ENCODE measurements at regions not wholly inside any gene's neighbourhood (a gene's known extent, or its start where the extent isn't known, plus 50 kb on each side); places are given as distances from the start of the nearest gene placed in this dataset.

GRCh38 chr17:56000411-56000810, 152.9 kb upstream of the ANKFN1 start:
- TF ChIP-seq, protein P1, sequence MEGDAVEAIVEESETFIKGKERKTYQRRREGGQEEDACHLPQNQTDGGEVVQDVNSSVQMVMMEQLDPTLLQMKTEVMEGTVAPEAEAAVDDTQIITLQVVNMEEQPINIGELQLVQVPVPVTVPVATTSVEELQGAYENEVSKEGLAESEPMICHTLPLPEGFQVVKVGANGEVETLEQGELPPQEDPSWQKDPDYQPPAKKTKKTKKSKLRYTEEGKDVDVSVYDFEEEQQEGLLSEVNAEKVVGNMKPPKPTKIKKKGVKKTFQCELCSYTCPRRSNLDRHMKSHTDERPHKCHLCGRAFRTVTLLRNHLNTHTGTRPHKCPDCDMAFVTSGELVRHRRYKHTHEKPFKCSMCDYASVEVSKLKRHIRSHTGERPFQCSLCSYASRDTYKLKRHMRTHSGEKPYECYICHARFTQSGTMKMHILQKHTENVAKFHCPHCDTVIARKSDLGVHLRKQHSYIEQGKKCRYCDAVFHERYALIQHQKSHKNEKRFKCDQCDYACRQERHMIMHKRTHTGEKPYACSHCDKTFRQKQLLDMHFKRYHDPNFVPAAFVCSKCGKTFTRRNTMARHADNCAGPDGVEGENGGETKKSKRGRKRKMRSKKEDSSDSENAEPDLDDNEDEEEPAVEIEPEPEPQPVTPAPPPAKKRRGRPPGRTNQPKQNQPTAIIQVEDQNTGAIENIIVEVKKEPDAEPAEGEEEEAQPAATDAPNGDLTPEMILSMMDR (IDR thresholded peaks at IDR 0.05) = no peak
- TF ChIP-seq POLR2A (IDR thresholded peaks at IDR 0.05) = no peak

All from lower leg skin (tissue), 3 donors.